ENCODE measurements at regions not wholly inside any gene's neighbourhood (a gene's known extent, or its start where the extent isn't known, plus 50 kb on each side); places are given as distances from the start of the nearest gene placed in this dataset.

- no peak for TF ChIP-seq POLR2A (IDR thresholded peaks at IDR 0.05)
- TF ChIP-seq, protein P1, sequence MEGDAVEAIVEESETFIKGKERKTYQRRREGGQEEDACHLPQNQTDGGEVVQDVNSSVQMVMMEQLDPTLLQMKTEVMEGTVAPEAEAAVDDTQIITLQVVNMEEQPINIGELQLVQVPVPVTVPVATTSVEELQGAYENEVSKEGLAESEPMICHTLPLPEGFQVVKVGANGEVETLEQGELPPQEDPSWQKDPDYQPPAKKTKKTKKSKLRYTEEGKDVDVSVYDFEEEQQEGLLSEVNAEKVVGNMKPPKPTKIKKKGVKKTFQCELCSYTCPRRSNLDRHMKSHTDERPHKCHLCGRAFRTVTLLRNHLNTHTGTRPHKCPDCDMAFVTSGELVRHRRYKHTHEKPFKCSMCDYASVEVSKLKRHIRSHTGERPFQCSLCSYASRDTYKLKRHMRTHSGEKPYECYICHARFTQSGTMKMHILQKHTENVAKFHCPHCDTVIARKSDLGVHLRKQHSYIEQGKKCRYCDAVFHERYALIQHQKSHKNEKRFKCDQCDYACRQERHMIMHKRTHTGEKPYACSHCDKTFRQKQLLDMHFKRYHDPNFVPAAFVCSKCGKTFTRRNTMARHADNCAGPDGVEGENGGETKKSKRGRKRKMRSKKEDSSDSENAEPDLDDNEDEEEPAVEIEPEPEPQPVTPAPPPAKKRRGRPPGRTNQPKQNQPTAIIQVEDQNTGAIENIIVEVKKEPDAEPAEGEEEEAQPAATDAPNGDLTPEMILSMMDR (IDR thresholded peaks at IDR 0.05) = no peak
- TF ChIP-seq POLR2AphosphoS5 (IDR thresholded peaks at IDR 0.05) = no peak
Observed at GRCh38 chr2:234310166-234310565, 186.7 kb downstream of the ARL4C start.

Data from prostate gland (tissue), 2 donors.